ENCODE measurements at regions not wholly inside any gene's neighbourhood (a gene's known extent, or its start where the extent isn't known, plus 50 kb on each side); places are given as distances from the start of the nearest gene placed in this dataset.

DNA sequence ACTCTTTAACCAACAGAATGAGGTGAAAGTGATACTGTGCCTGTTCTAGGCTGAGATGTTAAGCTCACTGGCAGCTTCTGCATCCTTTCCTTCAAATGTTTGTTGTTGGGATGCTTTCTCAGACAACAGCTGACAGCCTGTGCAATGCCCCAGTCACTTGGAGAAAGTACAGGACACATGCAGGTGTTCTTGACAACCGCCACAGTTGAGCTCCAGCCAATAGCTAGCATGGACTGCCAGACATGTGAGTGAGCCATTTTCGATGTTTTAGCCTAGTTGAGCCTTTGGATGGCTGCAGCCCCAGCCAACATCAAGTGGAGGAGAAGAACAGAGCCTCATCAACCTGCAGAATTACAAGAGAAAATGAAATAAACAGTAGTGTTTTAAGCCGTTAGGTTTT, 94.1 kb upstream of the PPP3CA start:
- no peak for DNase-seq (ENCODE audit: low read depth)
- no peak overlapping the region for H3K4me3 ChIP-seq (ENCODE audit: low read depth, low read length)
- TF ChIP-seq, protein P1, sequence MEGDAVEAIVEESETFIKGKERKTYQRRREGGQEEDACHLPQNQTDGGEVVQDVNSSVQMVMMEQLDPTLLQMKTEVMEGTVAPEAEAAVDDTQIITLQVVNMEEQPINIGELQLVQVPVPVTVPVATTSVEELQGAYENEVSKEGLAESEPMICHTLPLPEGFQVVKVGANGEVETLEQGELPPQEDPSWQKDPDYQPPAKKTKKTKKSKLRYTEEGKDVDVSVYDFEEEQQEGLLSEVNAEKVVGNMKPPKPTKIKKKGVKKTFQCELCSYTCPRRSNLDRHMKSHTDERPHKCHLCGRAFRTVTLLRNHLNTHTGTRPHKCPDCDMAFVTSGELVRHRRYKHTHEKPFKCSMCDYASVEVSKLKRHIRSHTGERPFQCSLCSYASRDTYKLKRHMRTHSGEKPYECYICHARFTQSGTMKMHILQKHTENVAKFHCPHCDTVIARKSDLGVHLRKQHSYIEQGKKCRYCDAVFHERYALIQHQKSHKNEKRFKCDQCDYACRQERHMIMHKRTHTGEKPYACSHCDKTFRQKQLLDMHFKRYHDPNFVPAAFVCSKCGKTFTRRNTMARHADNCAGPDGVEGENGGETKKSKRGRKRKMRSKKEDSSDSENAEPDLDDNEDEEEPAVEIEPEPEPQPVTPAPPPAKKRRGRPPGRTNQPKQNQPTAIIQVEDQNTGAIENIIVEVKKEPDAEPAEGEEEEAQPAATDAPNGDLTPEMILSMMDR (conservative IDR thresholded peaks at IDR 0.05; ENCODE audit: low read depth, low read length): no peak

DNA sequence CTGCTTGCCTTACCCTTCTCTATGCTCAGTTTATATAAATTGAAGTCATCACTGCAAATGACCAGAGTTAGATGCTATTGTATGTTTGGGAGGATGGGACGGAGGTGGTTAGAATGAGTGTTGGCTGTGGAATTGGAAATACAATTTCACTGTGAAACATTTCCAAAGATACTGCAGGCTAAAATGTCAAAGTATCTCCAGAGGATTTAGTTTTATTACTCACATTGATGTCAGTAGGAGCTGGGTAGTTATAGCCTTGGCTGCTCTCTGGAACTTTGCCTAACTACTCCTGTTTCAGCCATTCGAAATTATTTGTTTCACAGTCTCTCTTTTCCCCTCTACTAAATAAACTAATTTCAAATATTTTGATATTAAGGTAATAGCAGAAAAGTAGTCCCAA, 92.6 kb upstream of the PPP3CA start:
- DNase-seq (ENCODE audit: low read depth): no peak
- TF ChIP-seq, protein P1 (conservative IDR thresholded peaks at IDR 0.05; ENCODE audit: low read depth, low read length): no peak
- no peak overlapping the region for H3K4me3 ChIP-seq (ENCODE audit: low read depth, low read length)

DNA sequence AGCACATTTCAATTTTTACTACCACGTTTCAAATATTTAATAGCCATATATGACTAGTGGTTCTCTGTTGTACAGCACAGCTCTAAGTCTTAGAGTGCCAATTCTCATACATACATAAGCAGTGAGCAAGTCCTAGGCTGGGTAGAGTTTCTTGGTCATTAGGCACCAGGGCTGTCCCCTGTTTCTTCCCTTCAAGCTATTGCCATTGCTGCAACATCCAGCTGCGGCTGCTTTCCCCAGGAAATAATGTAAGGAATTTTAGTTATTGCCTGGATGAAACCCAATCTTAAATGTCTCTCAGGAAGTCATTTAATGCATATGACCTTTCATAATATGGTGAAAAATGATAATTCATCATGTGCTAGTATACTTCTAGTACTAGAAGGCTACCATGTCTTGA, 74.1 kb upstream of the PPP3CA start:
- peak; percentile 5 for DNase-seq (ENCODE audit: low read depth)
- H3K4me3 ChIP-seq (ENCODE audit: low read depth, low read length): no peak overlapping the region
- TF ChIP-seq, protein P1 (conservative IDR thresholded peaks at IDR 0.05; ENCODE audit: low read depth, low read length): no peak

DNA sequence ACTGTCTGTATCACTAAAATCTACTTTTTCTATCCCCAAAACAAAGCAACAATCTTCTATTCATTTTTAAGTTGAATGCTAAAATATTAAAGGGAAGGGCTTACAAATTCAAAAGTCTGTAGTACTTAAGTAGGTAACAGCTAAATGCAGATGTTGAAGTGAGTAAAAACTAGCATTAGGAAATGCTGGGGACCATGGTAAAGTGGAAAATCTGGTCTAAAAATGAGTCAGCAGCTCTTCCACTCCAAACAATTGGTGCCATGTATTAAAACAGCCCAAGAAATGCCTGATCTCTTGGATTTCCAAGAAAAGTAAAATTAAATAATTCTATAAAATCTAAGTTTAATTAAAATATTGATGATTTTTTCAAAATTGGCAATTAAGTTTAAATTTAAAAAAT, 73.3 kb upstream of the PPP3CA start:
- no peak overlapping the region for H3K4me3 ChIP-seq (ENCODE audit: low read depth, low read length)
- TF ChIP-seq, protein P1 (conservative IDR thresholded peaks at IDR 0.05; ENCODE audit: low read depth, low read length): no peak
- peak; percentile 9 for DNase-seq (ENCODE audit: low read depth)

- H3K4me3 ChIP-seq (ENCODE audit: low read depth, low read length): no peak overlapping the region
- TF ChIP-seq, protein P1 (conservative IDR thresholded peaks at IDR 0.05; ENCODE audit: low read depth, low read length): no peak
- DNase-seq (ENCODE audit: low read depth): peak; percentile 27
These were observed 72.2 kb upstream of the PPP3CA start for GRCh38 chr4:101419336-101420135.

DNA sequence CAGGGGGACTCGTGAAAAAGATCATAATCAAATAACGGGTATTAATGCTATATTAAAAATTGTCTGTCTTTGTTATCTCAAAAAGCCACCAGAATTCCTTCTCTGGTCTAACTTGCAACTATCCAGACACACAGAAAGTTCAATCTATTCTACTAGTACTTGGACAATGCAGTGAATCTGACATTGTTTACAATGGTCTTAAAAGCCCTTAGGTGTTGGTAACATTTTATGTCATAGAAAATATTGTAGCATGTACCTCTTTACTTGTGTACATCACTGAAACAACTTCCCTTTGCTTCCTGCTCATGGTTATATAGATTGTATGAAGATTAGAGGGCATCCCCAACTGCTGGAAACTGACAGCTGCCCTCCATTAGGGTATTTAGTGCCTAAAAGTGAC, 71.1 kb upstream of the PPP3CA start:
- TF ChIP-seq, protein P1 (conservative IDR thresholded peaks at IDR 0.05; ENCODE audit: low read depth, low read length): no peak
- DNase-seq (ENCODE audit: low read depth): no peak
- H3K4me3 ChIP-seq (ENCODE audit: low read depth, low read length): no peak overlapping the region

- DNase-seq (ENCODE audit: low read depth): peak; percentile 27
- TF ChIP-seq, protein P1 (conservative IDR thresholded peaks at IDR 0.05; ENCODE audit: low read depth, low read length): no peak
- H3K4me3 ChIP-seq (ENCODE audit: low read depth, low read length): no peak overlapping the region
These were observed 70.7 kb upstream of the PPP3CA start for GRCh38 chr4:101418055-101418454.
